ENCODE measurements at regions not wholly inside any gene's neighbourhood (a gene's known extent, or its start where the extent isn't known, plus 50 kb on each side); places are given as distances from the start of the nearest gene placed in this dataset.

- H3K4me3 Mint-ChIP-seq = no peak overlapping the region
- Histone ChIP-seq H4K91ac (ENCODE audit: insufficient read length, low read depth, low read length) (no peak overlapping the region), H3K23ac (ENCODE audit: insufficient read length, low read depth, low read length) (no peak overlapping the region), H4K20me1 (ENCODE audit: control insufficient read depth, insufficient read depth, insufficient read length) (no peaks in the 10 kb centered on the region), H3K27ac (ENCODE audit: insufficient read length, low read depth, low read length) (no peak overlapping the region), H3K23me2 (ENCODE audit: insufficient read length, low read depth, low read length, poor library complexity, severe bottlenecking) (no peaks in the 10 kb centered on the region), H2BK15ac (ENCODE audit: low read depth, low read length) (no peak overlapping the region), H2AK5ac (ENCODE audit: insufficient read length, low read length) (no peak overlapping the region), H2AFZ (ENCODE audit: low read length) (no peak overlapping the region), H4K5ac (ENCODE audit: insufficient read length, low read depth, low read length) (no peak overlapping the region), H3T11ph (ENCODE audit: low read length) (no peak overlapping the region), H4K8ac (replicated peaks; ENCODE audit: insufficient read length, low read depth, low read length) (no peak overlapping the region), H3K79me2 (ENCODE audit: insufficient read depth, low read length) (no peaks in the 10 kb centered on the region), H3K4me1 (ENCODE audit: insufficient read depth, low read length) (no peaks in the 10 kb centered on the region), H2BK5ac (ENCODE audit: insufficient read length, low read length) (no peak overlapping the region), H3K79me1 (ENCODE audit: insufficient read depth, low read depth, low read length, poor library complexity, severe bottlenecking) (no peaks in the 10 kb centered on the region), H3K27me3 (ENCODE audit: insufficient read depth, low read length) (no peaks in the 10 kb centered on the region), H3K14ac (ENCODE audit: insufficient read depth, low read length) (no peak overlapping the region), H3K4ac (ENCODE audit: low read depth, low read length) (no peak overlapping the region), H3K9me3 (ENCODE audit: control insufficient read depth, low read depth, low read length) (no peaks in the 10 kb centered on the region), H3K4me2 (ENCODE audit: insufficient read depth, insufficient read length, low read length) (no peak overlapping the region), H2BK120ac (ENCODE audit: low read depth, low read length, poor library complexity, severe bottlenecking) (no peak overlapping the region), H2BK20ac (ENCODE audit: low read depth, low read length, poor library complexity, severe bottlenecking) (no peak overlapping the region), H3K18ac (ENCODE audit: insufficient read length, low read depth, low read length) (no peak overlapping the region), H3K56ac (ENCODE audit: insufficient read length, low read depth, low read length) (no peak overlapping the region), H3K9ac (ENCODE audit: extremely low read depth, insufficient read length, low read length) (no peak overlapping the region), H2BK12ac (ENCODE audit: insufficient read length, low read depth, low read length) (no peak overlapping the region)
- H3K4me1 Mint-ChIP-seq = no peaks in the 10 kb centered on the region
- no peak overlapping the region for H3K27ac Mint-ChIP-seq
- peaks cover 13 to 21% of the 10 kb centered on the region in 2 experiments; a peak in 4 of 5 replicates for H3K9me3 Mint-ChIP-seq
- H3K27me3 Mint-ChIP-seq (ENCODE audit: low read depth) = no peaks in the 10 kb centered on the region
- TF ChIP-seq CTCF (conservative IDR thresholded peaks at IDR 0.05) = no peak
- H3K36me3 Mint-ChIP-seq (ENCODE audit: insufficient read depth in 1 of 3, low read depth in 3 of 3) = peaks cover 0 to 26% (median 16%) of the 10 kb centered on the region in 3 experiments; a peak in 6 of 7 replicates
- no peak for DNase-seq
Measured at GRCh38 chr12:87430444-87430843, 598.8 kb downstream of the C12orf50 start.
